Upper lobe of left lung (tissue), 6 donors: ENCODE measurements at regions not wholly inside any gene's neighbourhood (a gene's known extent, or its start where the extent isn't known, plus 50 kb on each side); places are given as distances from the start of the nearest gene placed in this dataset.

ENCODE experiments used
- ATAC-seq, 2 donors: fragments of 200-7000 bp; cut with Tn5 transposase; one replicate each; pipeline ENCODE4 v1.9.1; 2022; ENCODE audit warnings: mild to moderate bottlenecking in 2 of 2, moderate library complexity in 2 of 2; ENCODE audit not compliant: low FRiP score in 2 of 2
- DNase-seq, 2 donors: peaks; one replicate each; pipeline ENCODE4 v3.0.0-alpha.2; 2019 to 2020
- H3K27ac ChIP-seq, 4 donors: fragments of 200-600 bp; sonication (generic); one replicate each; pipeline ENCODE4 v1.5.1; 2016 to 2019
- H3K27me3 ChIP-seq, 4 donors: fragments of 200-600 bp; sonication (generic); one replicate each; pipeline ENCODE4 v1.5.1; 2017 to 2019
- H3K36me3 ChIP-seq, 4 donors: fragments of 200-600 bp; sonication (generic); one replicate each; pipeline ENCODE4 v1.5.1; 2016 to 2019
- H3K4me1 ChIP-seq, 4 donors: fragments of 200-600 bp; sonication (generic); one replicate each; pipeline ENCODE4 v1.5.1; 2018 to 2019
- H3K4me3 ChIP-seq, 4 donors: fragments of 200-600 bp; sonication (generic); one replicate each; pipeline ENCODE4 v1.5.1; 2017 to 2019; ENCODE audit warnings: mild to moderate bottlenecking in 2 of 4, moderate library complexity in 1 of 4
- H3K9me3 ChIP-seq, 4 donors: fragments of 200-600 bp; sonication (generic); one replicate each; pipeline ENCODE4 v1.5.1; 2018 to 2019
- EP300 ChIP-seq, 4 donors: sonication (generic); formaldehyde crosslinking; IDR thresholded peaks; one replicate each; pipeline ENCODE4 v1.5.1; 2017; ENCODE audit warnings: antibody characterized with exemption in 4 of 4, control low read depth in 2 of 4
- POLR2A ChIP-seq, 4 donors: fragments of 450-650 bp; IDR thresholded peaks; one replicate each; pipeline ENCODE4 v1.5.1; 2016 to 2017; ENCODE audit warnings: antibody characterized with exemption in 4 of 4, mild to moderate bottlenecking in 2 of 4
- POLR2AphosphoS5 ChIP-seq, 2 donors: sonication (generic); formaldehyde crosslinking; IDR thresholded peaks; one replicate each; pipeline ENCODE4 v1.5.1; 2017; ENCODE audit warnings: antibody characterized with exemption in 2 of 2
- WGBS, 2 donors: methylation state at CpG; one replicate each; pipeline ENCODE4 v1.1.5; 2017 to 2018; 5-methylcytosine and 5-hydroxymethylcytosine counted together
- TF ChIP-seq, protein P1 (sequence below), 6 experiments: fragments of 450-650 bp in 4 of 6; fragments of 200-600 bp in 2 of 6; sonication (generic) in 2 of 6; IDR thresholded peaks; one replicate each; pipeline ENCODE4 v1.5.1; 2016 to 2019; ENCODE audit warnings: antibody characterized with exemption in 6 of 6
- donor health status: DM: no; HTN: no; CAD: no; lungs with moderate emphysema.
- donor health status: DM: no; HTN: yes; CAD: no; lungs with severe emphysema.

DNA sequence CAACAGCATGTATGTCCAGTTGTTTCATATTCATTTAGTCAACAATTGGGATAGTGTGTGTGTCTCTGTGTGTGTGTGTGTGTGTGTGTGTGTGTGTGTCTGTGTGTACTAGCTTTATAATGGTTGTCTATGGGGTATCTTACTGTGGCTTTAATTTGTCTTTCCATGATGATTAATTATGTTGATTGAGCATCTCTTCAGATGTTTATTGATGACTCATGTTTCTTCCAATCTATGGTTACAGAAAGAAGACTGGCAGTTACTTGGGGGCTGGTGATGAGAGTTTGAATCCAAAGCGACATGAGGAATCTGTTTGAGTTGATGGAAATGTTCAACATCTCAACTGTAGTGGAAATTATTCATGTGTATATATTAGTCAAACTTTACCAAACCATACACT lies 440.1 kb downstream of the ZNF385D start:
- no peaks in the 10 kb centered on the region for H3K4me1 ChIP-seq
- H3K27me3 ChIP-seq = no peaks in the 10 kb centered on the region
- ATAC-seq (no peak), DNase-seq (no peak)
- no peak overlapping the region for H3K27ac ChIP-seq
- 89 to 94% methylated on average over 1 of the region's 1 CpG for WGBS, 2 donors
- H3K9me3 ChIP-seq = no peaks in the 10 kb centered on the region
- TF ChIP-seq POLR2A (IDR thresholded peaks at IDR 0.05) (no peak), POLR2AphosphoS5 (IDR thresholded peaks at IDR 0.05) (no peak), EP300 (IDR thresholded peaks at IDR 0.05) (no peak)
- TF ChIP-seq, protein P1, sequence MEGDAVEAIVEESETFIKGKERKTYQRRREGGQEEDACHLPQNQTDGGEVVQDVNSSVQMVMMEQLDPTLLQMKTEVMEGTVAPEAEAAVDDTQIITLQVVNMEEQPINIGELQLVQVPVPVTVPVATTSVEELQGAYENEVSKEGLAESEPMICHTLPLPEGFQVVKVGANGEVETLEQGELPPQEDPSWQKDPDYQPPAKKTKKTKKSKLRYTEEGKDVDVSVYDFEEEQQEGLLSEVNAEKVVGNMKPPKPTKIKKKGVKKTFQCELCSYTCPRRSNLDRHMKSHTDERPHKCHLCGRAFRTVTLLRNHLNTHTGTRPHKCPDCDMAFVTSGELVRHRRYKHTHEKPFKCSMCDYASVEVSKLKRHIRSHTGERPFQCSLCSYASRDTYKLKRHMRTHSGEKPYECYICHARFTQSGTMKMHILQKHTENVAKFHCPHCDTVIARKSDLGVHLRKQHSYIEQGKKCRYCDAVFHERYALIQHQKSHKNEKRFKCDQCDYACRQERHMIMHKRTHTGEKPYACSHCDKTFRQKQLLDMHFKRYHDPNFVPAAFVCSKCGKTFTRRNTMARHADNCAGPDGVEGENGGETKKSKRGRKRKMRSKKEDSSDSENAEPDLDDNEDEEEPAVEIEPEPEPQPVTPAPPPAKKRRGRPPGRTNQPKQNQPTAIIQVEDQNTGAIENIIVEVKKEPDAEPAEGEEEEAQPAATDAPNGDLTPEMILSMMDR (IDR thresholded peaks at IDR 0.05) = no peak
- H3K36me3 ChIP-seq = no peaks in the 10 kb centered on the region
- H3K4me3 ChIP-seq = no peak overlapping the region

DNA sequence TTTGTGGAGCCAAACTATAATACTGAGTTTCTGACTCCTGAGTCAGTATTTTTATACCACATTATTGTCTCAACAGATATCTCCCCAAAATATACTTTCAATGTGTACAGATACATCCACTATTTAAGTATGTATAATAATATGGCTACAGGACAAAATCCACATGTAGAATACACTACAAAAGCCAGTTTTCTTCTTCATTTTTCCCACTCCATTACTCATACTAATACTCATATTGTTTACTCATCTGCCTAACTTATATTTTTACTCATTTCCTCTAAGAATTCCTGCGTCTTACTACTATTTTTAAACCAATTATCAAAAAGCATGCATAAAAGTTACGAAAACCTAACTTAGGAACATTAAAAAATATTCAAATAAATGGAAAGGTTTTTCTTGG lies 440.8 kb downstream of the ZNF385D start:
- H3K4me3 ChIP-seq = no peak overlapping the region
- 71 to 72% methylated on average over 2 of the region's 2 CpGs for WGBS, 2 donors
- no peak for DNase-seq
- no peak for TF ChIP-seq POLR2AphosphoS5 (IDR thresholded peaks at IDR 0.05)
- TF ChIP-seq POLR2A (IDR thresholded peaks at IDR 0.05) = no peak
- TF ChIP-seq EP300 (IDR thresholded peaks at IDR 0.05) = no peak
- TF ChIP-seq, protein P1 (IDR thresholded peaks at IDR 0.05) = no peak
- H3K9me3 ChIP-seq = no peaks in the 10 kb centered on the region
- H3K27ac ChIP-seq = no peak overlapping the region
- no peak for ATAC-seq
- no peaks in the 10 kb centered on the region for H3K36me3 ChIP-seq
- no peaks in the 10 kb centered on the region for H3K4me1 ChIP-seq
- no peaks in the 10 kb centered on the region for H3K27me3 ChIP-seq

DNA sequence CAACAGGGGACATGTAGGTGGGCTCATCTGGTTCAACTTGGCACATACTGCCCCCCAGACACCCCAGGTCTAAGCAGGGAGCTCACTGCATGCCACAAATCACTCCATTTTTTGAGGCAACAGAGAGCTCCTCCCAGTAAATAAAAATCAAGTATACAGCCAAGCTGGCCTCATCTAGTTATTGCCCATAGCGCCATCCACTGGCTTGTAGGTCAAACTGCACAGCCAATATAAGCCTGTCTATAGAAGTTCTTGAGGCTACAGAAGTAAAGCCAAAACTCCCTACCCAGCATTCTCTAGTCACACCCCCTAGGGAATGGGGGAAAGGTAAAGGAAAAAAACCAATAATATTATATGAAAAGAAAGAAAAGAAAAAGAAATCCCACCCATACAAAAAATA lies 453.7 kb downstream of the ZNF385D start:
- DNase-seq = no peak
- 50 to 54% methylated on average over 1 of the region's 1 CpG for WGBS, 2 donors
- Histone ChIP-seq H3K36me3 (no peaks in the 10 kb centered on the region), H3K27me3 (no peaks in the 10 kb centered on the region), H3K4me1 (no peaks in the 10 kb centered on the region), H3K27ac (no peak overlapping the region), H3K4me3 (no peak overlapping the region), H3K9me3 (peaks cover 0 to 6% (median 0%) of the 10 kb centered on the region in 4 donors)
- no peak for ATAC-seq
- TF ChIP-seq POLR2A (IDR thresholded peaks at IDR 0.05) = no peak
- TF ChIP-seq, protein P1 (IDR thresholded peaks at IDR 0.05) = no peak
- TF ChIP-seq EP300 (IDR thresholded peaks at IDR 0.05) = no peak
- TF ChIP-seq POLR2AphosphoS5 (IDR thresholded peaks at IDR 0.05) = no peak

DNA sequence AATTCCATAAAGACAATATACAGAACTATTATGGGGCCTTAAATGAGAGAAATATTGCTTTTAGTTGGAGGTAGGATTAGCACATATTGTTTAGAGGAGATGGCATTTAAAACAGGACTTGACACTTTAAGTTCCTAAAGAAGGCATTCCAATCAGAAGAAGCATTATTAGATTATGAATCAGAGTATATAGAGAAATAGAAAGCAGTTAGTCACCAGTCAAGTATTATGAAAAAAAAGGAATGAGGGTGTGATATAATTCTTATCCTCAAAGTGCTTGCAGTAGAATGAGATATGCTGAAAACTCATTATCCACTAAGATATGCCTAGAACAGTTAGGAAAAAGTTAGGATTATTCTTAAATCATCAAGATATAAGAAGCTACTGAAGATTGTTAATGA lies 456.2 kb downstream of the ZNF385D start:
- Histone ChIP-seq H3K27ac (no peak overlapping the region), H3K9me3 (peaks cover 0 to 6% (median 0%) of the 10 kb centered on the region in 4 donors), H3K4me1 (no peaks in the 10 kb centered on the region), H3K27me3 (no peaks in the 10 kb centered on the region), H3K4me3 (no peak overlapping the region), H3K36me3 (no peaks in the 10 kb centered on the region)
- TF ChIP-seq POLR2A (IDR thresholded peaks at IDR 0.05) (no peak), POLR2AphosphoS5 (IDR thresholded peaks at IDR 0.05) (no peak), EP300 (IDR thresholded peaks at IDR 0.05) (no peak)
- TF ChIP-seq, protein P1 (IDR thresholded peaks at IDR 0.05) = no peak
- DNase-seq (no peak), ATAC-seq (no peak)

DNA sequence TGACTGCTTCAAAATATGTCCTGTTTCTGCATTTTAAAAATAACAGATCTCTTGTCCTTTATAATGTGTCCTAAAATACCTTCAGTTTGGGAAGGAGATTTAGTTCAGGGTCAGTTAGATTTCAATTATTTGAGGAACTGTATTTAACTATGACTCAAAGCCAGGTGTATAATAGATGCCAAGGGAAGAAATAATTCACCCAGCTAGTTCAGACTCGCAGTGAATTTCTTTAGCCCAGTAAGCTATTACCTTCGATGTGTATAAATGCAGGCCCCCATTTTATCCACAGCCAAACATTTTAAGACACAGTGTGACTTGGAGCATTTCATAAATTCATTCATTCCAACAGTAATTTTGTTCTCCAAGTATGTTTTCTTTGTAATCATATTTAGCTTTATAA lies 458.0 kb downstream of the ZNF385D start:
- H3K4me1 ChIP-seq = no peaks in the 10 kb centered on the region
- no peak overlapping the region for H3K27ac ChIP-seq
- WGBS, 2 donors = 76 to 84% methylated on average over 2 of the region's 2 CpGs
- H3K36me3 ChIP-seq = no peaks in the 10 kb centered on the region
- TF ChIP-seq POLR2AphosphoS5 (IDR thresholded peaks at IDR 0.05) (no peak), POLR2A (IDR thresholded peaks at IDR 0.05) (no peak), EP300 (IDR thresholded peaks at IDR 0.05) (no peak)
- TF ChIP-seq, protein P1 (IDR thresholded peaks at IDR 0.05) = no peak
- ATAC-seq (no peak), DNase-seq (no peak)
- no peak overlapping the region for H3K4me3 ChIP-seq
- peaks cover 0 to 6% (median 0%) of the 10 kb centered on the region in 4 donors for H3K9me3 ChIP-seq
- no peaks in the 10 kb centered on the region for H3K27me3 ChIP-seq
